ENCODE measurements at regions not wholly inside any gene's neighbourhood (a gene's known extent, or its start where the extent isn't known, plus 50 kb on each side); places are given as distances from the start of the nearest gene placed in this dataset.

DNA sequence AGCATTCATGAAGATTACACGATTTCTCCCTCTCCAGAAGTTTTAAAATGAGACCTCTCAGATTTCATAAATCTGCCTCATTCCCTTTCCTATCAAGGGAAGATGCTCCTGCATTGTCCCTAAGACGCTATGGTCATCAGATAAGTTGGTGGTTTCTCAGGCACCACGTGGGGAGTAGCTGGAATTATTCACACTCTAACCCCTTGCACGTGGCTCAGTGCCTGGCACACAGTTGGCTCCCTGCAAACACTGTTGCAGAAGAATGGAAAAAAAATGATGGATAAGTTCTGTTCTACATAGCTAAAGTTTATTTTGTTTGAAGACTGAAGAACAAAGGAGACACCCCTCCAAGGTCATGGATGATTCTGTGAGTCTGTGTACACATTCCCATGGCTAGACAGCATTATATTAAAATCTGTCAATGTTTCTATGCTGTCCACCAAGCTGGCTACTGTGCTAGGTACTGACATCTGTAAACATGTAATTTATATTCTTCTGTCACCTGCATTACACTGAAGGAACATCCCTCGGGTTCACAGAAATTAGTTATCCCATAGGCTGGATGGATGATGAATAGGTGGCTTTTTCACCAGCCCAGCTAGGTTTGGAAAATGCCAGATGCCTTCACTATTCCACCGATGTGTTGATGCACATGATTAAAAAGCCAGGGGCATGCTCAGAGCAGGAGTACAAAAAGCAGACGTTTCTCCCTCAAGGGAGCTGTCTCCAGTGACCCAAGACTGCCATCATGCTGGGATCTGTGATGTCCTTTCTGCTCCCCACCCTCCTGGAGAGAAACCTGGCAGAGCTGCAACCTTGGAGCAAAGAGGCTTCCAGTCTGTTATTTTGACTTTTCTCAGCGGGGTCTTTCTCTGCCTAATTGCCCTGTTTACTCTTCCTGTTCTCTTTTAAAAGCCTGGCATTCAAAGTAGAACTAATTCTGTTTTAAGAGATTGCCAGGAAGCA is 610.5 kb downstream of the UTRN start:
- DNase-seq (ENCODE audit: low read depth) = no peak
- TF ChIP-seq, protein P1, sequence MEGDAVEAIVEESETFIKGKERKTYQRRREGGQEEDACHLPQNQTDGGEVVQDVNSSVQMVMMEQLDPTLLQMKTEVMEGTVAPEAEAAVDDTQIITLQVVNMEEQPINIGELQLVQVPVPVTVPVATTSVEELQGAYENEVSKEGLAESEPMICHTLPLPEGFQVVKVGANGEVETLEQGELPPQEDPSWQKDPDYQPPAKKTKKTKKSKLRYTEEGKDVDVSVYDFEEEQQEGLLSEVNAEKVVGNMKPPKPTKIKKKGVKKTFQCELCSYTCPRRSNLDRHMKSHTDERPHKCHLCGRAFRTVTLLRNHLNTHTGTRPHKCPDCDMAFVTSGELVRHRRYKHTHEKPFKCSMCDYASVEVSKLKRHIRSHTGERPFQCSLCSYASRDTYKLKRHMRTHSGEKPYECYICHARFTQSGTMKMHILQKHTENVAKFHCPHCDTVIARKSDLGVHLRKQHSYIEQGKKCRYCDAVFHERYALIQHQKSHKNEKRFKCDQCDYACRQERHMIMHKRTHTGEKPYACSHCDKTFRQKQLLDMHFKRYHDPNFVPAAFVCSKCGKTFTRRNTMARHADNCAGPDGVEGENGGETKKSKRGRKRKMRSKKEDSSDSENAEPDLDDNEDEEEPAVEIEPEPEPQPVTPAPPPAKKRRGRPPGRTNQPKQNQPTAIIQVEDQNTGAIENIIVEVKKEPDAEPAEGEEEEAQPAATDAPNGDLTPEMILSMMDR (IDR thresholded peaks at IDR 0.05; ENCODE audit: insufficient read depth, low read length) = no peak

DNA sequence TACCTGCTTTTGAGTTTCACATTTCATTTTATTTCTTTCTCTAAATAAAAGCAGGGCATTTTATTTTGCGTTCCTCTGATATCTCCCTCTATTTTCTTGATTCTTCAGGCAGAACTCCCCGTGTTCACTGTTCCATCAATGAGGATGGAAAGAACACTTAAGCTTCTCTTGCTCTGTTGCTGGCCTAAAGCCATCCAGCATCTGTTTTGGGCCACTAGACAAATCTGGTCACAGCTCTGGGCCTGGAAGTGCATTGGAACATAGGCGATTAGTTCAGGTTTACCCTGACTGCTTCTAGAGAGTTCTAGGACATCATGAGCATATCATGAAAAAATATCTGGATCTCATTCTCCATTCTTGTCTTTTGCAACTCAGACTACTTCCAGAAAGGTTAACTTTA is 611.2 kb downstream of the UTRN start:
- TF ChIP-seq, protein P1 (IDR thresholded peaks at IDR 0.05; ENCODE audit: insufficient read depth, low read length) = no peak
- H3K4me3 ChIP-seq (ENCODE audit: low read depth, low read length) = no peak overlapping the region
- DNase-seq (ENCODE audit: low read depth) = no peak

More for the DNA sequence above, 610.5 kb downstream of the UTRN start:
- H3K4me3 ChIP-seq (ENCODE audit: low read depth, low read length) = no peak overlapping the region

DNA sequence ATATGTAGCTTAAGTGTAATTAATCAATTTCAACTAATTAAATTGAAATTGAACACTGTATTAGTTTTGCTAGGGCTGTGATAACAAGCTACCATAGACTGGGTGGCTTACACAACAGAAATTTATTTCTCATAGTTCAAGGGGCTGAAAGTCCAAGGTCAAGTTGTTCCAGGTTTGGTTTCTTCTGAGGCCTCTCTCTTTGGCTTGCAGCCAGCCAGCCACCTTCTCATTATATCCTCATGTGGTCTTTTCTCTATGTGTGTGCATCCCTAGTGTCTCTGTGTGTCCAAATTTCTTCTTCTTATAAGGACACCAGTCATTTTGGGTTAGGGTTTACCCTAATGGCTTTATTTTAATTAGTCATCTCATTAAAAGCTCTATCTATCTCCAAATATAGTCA is 611.7 kb downstream of the UTRN start:
- TF ChIP-seq, protein P1 (IDR thresholded peaks at IDR 0.05; ENCODE audit: insufficient read depth, low read length) = no peak
- H3K4me3 ChIP-seq (ENCODE audit: low read depth, low read length) = no peak overlapping the region
- DNase-seq (ENCODE audit: low read depth) = no peak

GRCh38 chr6:144897441-144897921 is 612.3 kb downstream of the UTRN start:
- peak; percentile 82 for DNase-seq (ENCODE audit: low read depth)
- TF ChIP-seq, protein P1 (IDR thresholded peaks at IDR 0.05; ENCODE audit: insufficient read depth, low read length) = no peak
- H3K4me3 ChIP-seq (ENCODE audit: low read depth, low read length) = no peak overlapping the region

DNA sequence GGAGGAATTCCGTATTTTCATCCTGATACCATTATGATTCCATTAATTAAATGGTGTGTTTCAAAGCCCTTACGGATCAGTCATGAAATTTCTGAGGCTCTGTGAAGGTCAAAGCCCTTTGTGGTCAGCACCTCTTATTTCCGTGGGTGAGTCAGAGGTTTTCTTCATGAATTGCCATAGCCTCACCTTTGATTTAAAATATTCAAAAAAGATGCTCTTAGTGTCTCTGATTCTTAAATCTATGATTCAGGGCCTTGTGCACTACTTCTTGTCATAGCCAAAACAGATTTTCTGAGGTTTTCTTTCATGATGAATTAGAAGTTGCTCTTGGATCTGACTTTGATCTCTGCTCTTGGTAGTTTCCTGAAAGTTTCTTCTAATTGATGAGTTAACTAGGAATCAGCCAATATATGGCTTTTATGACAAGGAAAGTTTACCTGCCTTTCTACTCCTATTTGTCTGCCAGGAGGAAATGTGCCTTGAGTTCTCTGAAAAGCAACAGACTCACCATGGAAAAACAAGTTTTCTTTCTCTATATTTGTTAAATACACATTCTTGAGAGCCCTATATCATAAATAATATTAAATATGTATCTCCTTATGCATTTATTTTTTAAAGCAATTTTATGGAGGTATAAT is 613.0 kb downstream of the UTRN start:
- DNase-seq (ENCODE audit: low read depth) = peak; percentile 36
- TF ChIP-seq, protein P1 (IDR thresholded peaks at IDR 0.05; ENCODE audit: insufficient read depth, low read length) = no peak
- no peak overlapping the region for H3K4me3 ChIP-seq (ENCODE audit: low read depth, low read length)

DNA sequence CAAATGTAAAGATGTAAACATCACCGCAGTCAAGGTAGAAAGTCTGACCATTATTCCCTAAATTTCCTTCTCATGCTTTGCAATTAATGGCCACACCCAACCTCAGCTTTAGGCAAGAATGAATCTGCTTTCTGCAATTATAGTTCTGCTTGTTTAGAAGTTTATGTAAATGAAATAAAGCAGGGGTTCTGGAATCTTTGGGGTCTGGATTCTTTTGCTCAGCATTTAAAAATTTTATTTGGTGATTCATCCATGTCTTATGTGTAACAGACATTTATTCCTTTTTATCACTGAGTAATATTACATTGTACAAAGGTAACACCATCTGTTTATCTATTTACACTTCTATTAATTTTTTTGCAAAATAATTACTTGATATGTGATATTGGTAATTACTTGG is 613.6 kb downstream of the UTRN start:
- no peak overlapping the region for H3K4me3 ChIP-seq (ENCODE audit: low read depth, low read length)
- TF ChIP-seq, protein P1 (IDR thresholded peaks at IDR 0.05; ENCODE audit: insufficient read depth, low read length) = no peak
- DNase-seq (ENCODE audit: low read depth) = peak; percentile 21

Measured in fibroblast of the aortic adventitia (primary cell).